Activated T-cell treated with anti-CD3 and anti-CD28 coated beads, Interleukin-2, amount 50 U/mL, for 72 hours (primary cell): ENCODE measurements at regions not wholly inside any gene's neighbourhood (a gene's known extent, or its start where the extent isn't known, plus 50 kb on each side); places are given as distances from the start of the nearest gene placed in this dataset.

ENCODE experiments used
- ATAC-seq, 2 donors: fragments of 150-1000 bp; cut with Tn5 transposase; replicated peaks in 1 of 2; 2 replicates each; pipeline ENCODE4 v1.10.0; 2021; ENCODE audit warnings: moderate library complexity in 2 of 2, mild to moderate bottlenecking in 1 of 2
- DNase-seq, 2 donors: peaks; one replicate each; pipeline ENCODE4 v3.0.0; 2021 to 2022; ENCODE audit warnings: mixed read lengths in 1 of 2
- H3K27ac Mint-ChIP-seq: one replicate; pipeline ENCODE4 v1.8.0; 2022; ENCODE audit warnings: mild to moderate bottlenecking, moderate library complexity, mixed read lengths
- H3K27me3 Mint-ChIP-seq: one replicate; pipeline ENCODE4 v1.8.0; 2022; ENCODE audit warnings: low read depth, mixed read lengths
- H3K36me3 Mint-ChIP-seq, 2 donors: one replicate each; pipeline ENCODE4 v1.8.0; 2022; ENCODE audit warnings: mixed read lengths in 2 of 2, mild to moderate bottlenecking in 1 of 2; ENCODE audit not compliant: insufficient read depth in 2 of 2
- H3K4me1 Mint-ChIP-seq: one replicate; pipeline ENCODE4 v1.8.0; 2022; ENCODE audit warnings: low read depth, mixed read lengths
- H3K4me3 Mint-ChIP-seq, 2 donors: one replicate each; pipeline ENCODE4 v1.8.0; 2022; ENCODE audit warnings: mild to moderate bottlenecking in 2 of 2, mixed read lengths in 2 of 2, moderate library complexity in 2 of 2
- H3K9me3 Mint-ChIP-seq, 2 donors: one replicate each; pipeline ENCODE4 v1.8.0; 2022; ENCODE audit warnings: mixed read lengths in 2 of 2

DNA sequence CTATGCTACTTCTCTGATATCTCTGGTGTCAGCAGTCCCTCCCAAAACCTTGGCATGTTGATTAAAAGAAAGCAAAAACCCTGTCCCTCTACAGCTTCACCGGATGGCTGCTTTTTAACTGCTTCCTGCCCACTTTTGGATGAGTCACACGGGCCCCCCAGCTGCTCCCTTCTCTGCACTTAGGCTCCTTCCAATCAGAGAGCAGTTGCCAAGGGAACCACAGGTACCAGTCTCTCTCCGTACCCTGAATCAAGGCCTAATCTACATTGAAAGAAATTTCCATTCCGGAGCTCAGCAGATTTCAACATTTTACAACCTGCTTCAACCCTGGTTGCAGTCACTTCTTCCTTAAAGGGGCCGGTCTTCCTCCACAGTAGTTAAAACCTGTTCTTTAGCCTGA is 70.6 kb upstream of the GJB5 start:
- Mint-ChIP-seq H3K4me1 (peaks cover 11% of the 10 kb centered on the region), H3K4me3 (peak overlapping the region; percentile 49 to 61), H3K27me3 (peaks cover under 1% of the 10 kb centered on the region), H3K9me3 (no peaks in the 10 kb centered on the region), H3K36me3 (no peaks in the 10 kb centered on the region), H3K27ac (peak overlapping the region; percentile 15)
- ATAC-seq (peak; percentile 79 to 85), DNase-seq (peak; percentile 16 to 17)

GRCh38 chr1:34685225-34685624 is 69.6 kb upstream of the GJB5 start:
- H3K27ac Mint-ChIP-seq = no peak overlapping the region
- H3K4me3 Mint-ChIP-seq = no peak overlapping the region
- no peaks in the 10 kb centered on the region for H3K9me3 Mint-ChIP-seq
- peaks cover 11% of the 10 kb centered on the region for H3K4me1 Mint-ChIP-seq
- no peaks in the 10 kb centered on the region for H3K36me3 Mint-ChIP-seq
- no peak for ATAC-seq
- H3K27me3 Mint-ChIP-seq = peaks cover 10% of the 10 kb centered on the region
- DNase-seq = no peak

- no peak for DNase-seq
- no peak for ATAC-seq
Measured at GRCh38 chr1:34686531-34686930, 68.3 kb upstream of the GJB5 start.

GRCh38 chr1:34688006-34688741 is 66.7 kb upstream of the GJB5 start:
- Mint-ChIP-seq H3K4me1 (peaks cover 11% of the 10 kb centered on the region), H3K9me3 (no peaks in the 10 kb centered on the region), H3K27me3 (peaks cover 18% of the 10 kb centered on the region), H3K4me3 (no peak overlapping the region), H3K36me3 (no peaks in the 10 kb centered on the region), H3K27ac (no peak overlapping the region)
- ATAC-seq (no peak), DNase-seq (no peak)

More at GRCh38 chr1:34686531-34686930, 68.3 kb upstream of the GJB5 start:
- peaks cover 18% of the 10 kb centered on the region for H3K27me3 Mint-ChIP-seq
- no peak overlapping the region for H3K4me3 Mint-ChIP-seq
- H3K4me1 Mint-ChIP-seq = peaks cover 11% of the 10 kb centered on the region
- H3K9me3 Mint-ChIP-seq = no peaks in the 10 kb centered on the region
- no peak overlapping the region for H3K27ac Mint-ChIP-seq
- no peaks in the 10 kb centered on the region for H3K36me3 Mint-ChIP-seq

GRCh38 chr1:34690269-34690668 is 64.6 kb upstream of the GJB5 start:
- ATAC-seq (no peak), DNase-seq (no peak)
- H3K9me3 Mint-ChIP-seq = no peaks in the 10 kb centered on the region
- no peak overlapping the region for H3K27ac Mint-ChIP-seq
- H3K36me3 Mint-ChIP-seq = no peaks in the 10 kb centered on the region
- peaks cover 27% of the 10 kb centered on the region for H3K27me3 Mint-ChIP-seq
- H3K4me1 Mint-ChIP-seq = no peaks in the 10 kb centered on the region
- no peak overlapping the region for H3K4me3 Mint-ChIP-seq

GRCh38 chr1:34693081-34693480 is 61.8 kb upstream of the GJB5 start:
- no peaks in the 10 kb centered on the region for H3K36me3 Mint-ChIP-seq
- H3K4me1 Mint-ChIP-seq = no peaks in the 10 kb centered on the region
- no peak overlapping the region for H3K4me3 Mint-ChIP-seq
- no peak for DNase-seq
- peaks cover 38% of the 10 kb centered on the region for H3K27me3 Mint-ChIP-seq
- no peaks in the 10 kb centered on the region for H3K9me3 Mint-ChIP-seq
- no peak overlapping the region for H3K27ac Mint-ChIP-seq
- ATAC-seq = no peak

DNA sequence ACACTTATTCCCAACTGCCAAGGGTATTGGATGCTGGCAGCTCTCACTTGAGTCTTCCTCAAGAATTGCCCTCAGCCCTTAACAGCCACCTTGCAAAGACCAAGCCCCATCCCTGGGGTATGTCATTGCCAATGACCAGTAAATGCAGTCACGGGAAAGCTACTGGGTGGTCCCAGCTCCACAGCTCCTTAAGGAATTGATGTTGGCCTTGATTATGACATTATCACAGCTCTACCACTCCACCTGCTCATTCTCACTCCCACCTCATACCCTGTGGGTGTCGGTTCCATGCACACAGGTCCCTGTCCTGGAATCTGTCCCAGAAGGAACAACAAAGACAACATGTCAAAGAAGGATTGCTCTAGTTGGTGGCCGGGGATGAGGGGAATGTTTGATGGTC is 60.5 kb upstream of the GJB5 start:
- no peak overlapping the region for H3K4me3 Mint-ChIP-seq
- no peaks in the 10 kb centered on the region for H3K9me3 Mint-ChIP-seq
- peaks cover 43% of the 10 kb centered on the region for H3K27me3 Mint-ChIP-seq
- H3K27ac Mint-ChIP-seq = no peak overlapping the region
- no peaks in the 10 kb centered on the region for H3K4me1 Mint-ChIP-seq
- no peak for ATAC-seq
- DNase-seq = no peak
- H3K36me3 Mint-ChIP-seq = no peaks in the 10 kb centered on the region

- ATAC-seq = no peak
- Mint-ChIP-seq H3K36me3 (no peaks in the 10 kb centered on the region), H3K4me3 (no peak overlapping the region), H3K27me3 (peaks cover 31% of the 10 kb centered on the region), H3K9me3 (no peaks in the 10 kb centered on the region), H3K27ac (no peak overlapping the region), H3K4me1 (no peaks in the 10 kb centered on the region)
- no peak for DNase-seq
Measured at GRCh38 chr1:34695580-34695979, 59.3 kb upstream of the GJB5 start.

- Mint-ChIP-seq H3K27ac (no peak overlapping the region), H3K36me3 (no peaks in the 10 kb centered on the region), H3K4me3 (no peak overlapping the region), H3K9me3 (no peaks in the 10 kb centered on the region), H3K27me3 (peaks cover 27% of the 10 kb centered on the region), H3K4me1 (no peaks in the 10 kb centered on the region)
- ATAC-seq = no peak
- no peak for DNase-seq
Measured at GRCh38 chr1:34696230-34696629, 58.6 kb upstream of the GJB5 start.

GRCh38 chr1:34696981-34697380 is 57.9 kb upstream of the GJB5 start:
- Mint-ChIP-seq H3K27me3 (peaks cover 27% of the 10 kb centered on the region), H3K36me3 (no peaks in the 10 kb centered on the region), H3K4me3 (no peak overlapping the region), H3K27ac (no peak overlapping the region), H3K9me3 (no peaks in the 10 kb centered on the region), H3K4me1 (no peaks in the 10 kb centered on the region)
- DNase-seq = no peak
- ATAC-seq = no peak

DNA sequence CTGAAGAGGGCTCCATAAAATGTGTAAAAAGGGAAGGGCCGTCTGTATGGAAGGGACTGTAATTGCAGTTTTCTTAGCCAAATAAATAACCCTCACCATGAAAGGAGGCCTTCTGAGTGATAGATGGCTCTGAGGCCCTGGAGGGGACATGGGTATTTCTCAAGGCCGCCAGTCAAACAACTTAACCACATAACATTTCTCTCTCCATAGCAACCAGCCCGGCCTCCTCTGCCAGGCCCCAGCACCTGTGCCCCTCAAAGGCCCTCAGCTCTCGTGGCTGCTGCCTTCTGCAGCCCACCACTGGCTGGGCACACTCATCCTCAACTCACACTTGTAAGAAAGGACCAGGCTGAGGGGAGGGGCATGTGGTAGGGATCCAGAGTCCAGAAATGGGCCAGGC is 57.0 kb upstream of the GJB5 start:
- Mint-ChIP-seq H3K4me3 (no peak overlapping the region), H3K27ac (no peak overlapping the region), H3K27me3 (peaks cover 27% of the 10 kb centered on the region), H3K9me3 (no peaks in the 10 kb centered on the region), H3K36me3 (no peaks in the 10 kb centered on the region), H3K4me1 (no peaks in the 10 kb centered on the region)
- DNase-seq (no peak), ATAC-seq (no peak)

DNA sequence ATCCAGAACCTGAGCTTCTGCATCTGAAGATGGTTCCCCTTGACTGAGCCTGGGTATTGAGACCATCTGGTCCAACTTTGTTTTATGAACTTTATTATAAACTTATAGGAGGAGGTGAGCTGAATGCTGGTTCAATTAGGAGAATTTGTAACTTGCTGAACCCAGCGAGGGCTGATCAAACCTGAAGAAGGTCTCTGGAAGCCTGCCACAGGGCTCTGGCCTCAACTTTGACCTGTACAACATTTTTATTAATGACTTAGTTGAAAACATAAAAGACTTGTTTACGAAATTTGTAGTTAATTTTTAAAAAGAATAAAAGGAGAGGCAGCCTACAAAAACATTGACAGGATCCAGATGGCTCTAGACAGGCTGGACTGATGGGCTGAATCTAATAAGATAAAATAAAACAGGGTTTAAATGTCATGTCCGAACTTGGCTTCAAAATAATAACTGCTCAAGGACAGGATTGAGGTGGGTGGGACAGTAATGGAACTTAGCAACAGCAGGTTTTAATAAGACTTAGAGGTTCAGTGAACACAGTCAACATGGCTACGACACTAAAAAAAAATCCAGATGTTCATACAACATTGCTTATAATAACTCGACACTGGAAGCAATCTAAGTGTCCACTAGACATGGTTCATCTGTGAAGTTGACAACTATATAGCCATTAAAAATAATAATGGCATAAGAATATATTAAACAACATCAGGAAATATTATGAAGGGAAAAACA is 53.4 kb upstream of the GJB5 start:
- ATAC-seq (no peak), DNase-seq (no peak)
- Mint-ChIP-seq H3K36me3 (no peaks in the 10 kb centered on the region), H3K27ac (no peak overlapping the region), H3K4me3 (no peak overlapping the region), H3K9me3 (no peaks in the 10 kb centered on the region), H3K4me1 (no peaks in the 10 kb centered on the region), H3K27me3 (peaks cover 32% of the 10 kb centered on the region)
